ENCODE measurements at regions not wholly inside any gene's neighbourhood (a gene's known extent, or its start where the extent isn't known, plus 50 kb on each side); places are given as distances from the start of the nearest gene placed in this dataset.

DNA sequence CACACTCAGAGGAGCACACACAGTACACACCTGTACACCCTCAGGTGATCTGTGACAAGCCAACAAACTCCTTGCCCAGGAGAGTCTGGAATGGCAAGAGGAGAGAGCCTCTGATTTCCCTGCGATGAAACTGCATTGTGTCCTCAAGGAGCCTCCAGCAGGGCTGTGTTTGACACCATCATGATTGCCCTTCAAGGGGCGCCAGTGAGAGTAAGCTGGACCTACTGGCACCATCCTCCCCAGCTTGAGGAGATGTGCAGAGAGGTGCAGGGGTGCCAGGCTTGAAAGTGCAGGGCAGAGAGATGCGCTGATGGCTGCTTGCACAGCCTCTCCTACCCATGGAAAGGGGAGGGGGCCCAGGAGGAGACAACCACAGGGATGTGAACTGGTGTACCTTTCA, 188.8 kb upstream of the CADM1 start:
- Histone ChIP-seq H3K36me3 (ENCODE audit: control insufficient read depth, insufficient read depth, low read length) (no peaks in the 10 kb centered on the region), H3K4me3 (ENCODE audit: low read length) (no peak overlapping the region), H3K9me3 (ENCODE audit: control insufficient read depth, low read depth, low read length) (no peaks in the 10 kb centered on the region), H3K27me3 (ENCODE audit: control insufficient read depth, insufficient read depth, low read length) (peaks cover 12% of the 10 kb centered on the region), H3K27ac (ENCODE audit: low read length) (no peak overlapping the region), H3K4me1 (ENCODE audit: control insufficient read depth, insufficient read depth, low read length) (no peaks in the 10 kb centered on the region)
- WGBS (ENCODE audit: insufficient coverage, low lambda C conversion rate): no CpG with 5 or more reads among the region's 3 CpGs
- DNase-seq: no peak

GRCh38 chr11:115691030-115691429, 186.8 kb upstream of the CADM1 start:
- H3K27me3 ChIP-seq (ENCODE audit: control insufficient read depth, insufficient read depth, low read length): peaks cover 24% of the 10 kb centered on the region
- no peak for DNase-seq
- WGBS (ENCODE audit: insufficient coverage, low lambda C conversion rate): 100% methylated on average over 1 of the region's 3 CpGs
- no peaks in the 10 kb centered on the region for H3K36me3 ChIP-seq (ENCODE audit: control insufficient read depth, insufficient read depth, low read length)
- H3K9me3 ChIP-seq (ENCODE audit: control insufficient read depth, low read depth, low read length): no peaks in the 10 kb centered on the region
- no peak overlapping the region for H3K27ac ChIP-seq (ENCODE audit: low read length)
- H3K4me1 ChIP-seq (ENCODE audit: control insufficient read depth, insufficient read depth, low read length): no peaks in the 10 kb centered on the region
- no peak overlapping the region for H3K4me3 ChIP-seq (ENCODE audit: low read length)

GRCh38 chr11:115687934-115688333, 183.7 kb upstream of the CADM1 start:
- no CpG with 5 or more reads among the region's 5 CpGs for WGBS (ENCODE audit: insufficient coverage, low lambda C conversion rate)
- DNase-seq: no peak
- Histone ChIP-seq H3K9me3 (ENCODE audit: control insufficient read depth, low read depth, low read length) (peaks cover 3% of the 10 kb centered on the region), H3K4me3 (ENCODE audit: low read length) (no peak overlapping the region), H3K27ac (ENCODE audit: low read length) (no peak overlapping the region), H3K27me3 (ENCODE audit: control insufficient read depth, insufficient read depth, low read length) (peaks cover 26% of the 10 kb centered on the region), H3K36me3 (ENCODE audit: control insufficient read depth, insufficient read depth, low read length) (no peaks in the 10 kb centered on the region), H3K4me1 (ENCODE audit: control insufficient read depth, insufficient read depth, low read length) (no peaks in the 10 kb centered on the region)

DNA sequence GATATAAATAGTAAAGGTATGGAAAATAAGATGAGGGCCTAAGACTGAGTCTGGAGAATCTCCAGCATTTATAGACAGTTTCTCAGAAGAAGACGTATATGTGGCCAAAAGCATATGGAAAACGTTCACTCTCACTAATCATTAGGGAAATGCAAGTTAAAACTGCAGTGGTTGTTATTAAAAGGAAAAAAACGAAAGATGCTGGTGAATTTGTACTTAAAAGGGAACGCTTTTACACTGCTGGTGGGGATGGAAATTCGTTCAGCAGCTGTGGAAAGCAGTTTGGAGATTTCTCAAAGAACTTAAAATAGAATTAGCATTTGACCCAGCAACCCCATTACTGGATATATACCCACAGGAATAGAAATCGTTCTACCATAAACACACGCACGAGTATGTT, 180.5 kb upstream of the CADM1 start:
- Histone ChIP-seq H3K9me3 (ENCODE audit: control insufficient read depth, low read depth, low read length) (peaks cover 3% of the 10 kb centered on the region), H3K4me1 (ENCODE audit: control insufficient read depth, insufficient read depth, low read length) (no peaks in the 10 kb centered on the region), H3K4me3 (ENCODE audit: low read length) (no peak overlapping the region), H3K36me3 (ENCODE audit: control insufficient read depth, insufficient read depth, low read length) (no peaks in the 10 kb centered on the region), H3K27me3 (ENCODE audit: control insufficient read depth, insufficient read depth, low read length) (peaks cover 19% of the 10 kb centered on the region), H3K27ac (ENCODE audit: low read length) (no peak overlapping the region)
- no peak for DNase-seq
- WGBS (ENCODE audit: insufficient coverage, low lambda C conversion rate): 76% methylated on average over 5 of the region's 8 CpGs

DNA sequence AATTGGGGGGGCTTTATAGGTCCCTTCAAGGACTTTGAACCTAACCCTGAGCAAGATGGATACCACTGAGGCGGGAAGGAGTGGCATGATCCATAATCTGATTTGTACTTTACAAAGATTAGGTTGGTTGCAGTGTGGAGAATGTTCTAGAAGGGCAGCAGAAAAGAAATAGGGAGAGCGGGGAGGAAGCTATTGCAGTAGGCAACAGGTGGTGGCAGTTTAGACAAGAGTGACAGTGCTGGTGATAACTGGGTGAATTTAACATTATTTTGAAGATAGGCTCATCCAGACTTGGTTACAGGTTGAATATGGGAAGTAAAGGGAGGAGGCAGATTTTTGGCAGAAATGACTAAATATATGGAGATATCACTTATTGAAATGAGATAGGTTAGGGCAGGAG, 179.9 kb upstream of the CADM1 start:
- H3K4me3 ChIP-seq (ENCODE audit: low read length): no peak overlapping the region
- peaks cover 3% of the 10 kb centered on the region for H3K9me3 ChIP-seq (ENCODE audit: control insufficient read depth, low read depth, low read length)
- no peaks in the 10 kb centered on the region for H3K36me3 ChIP-seq (ENCODE audit: control insufficient read depth, insufficient read depth, low read length)
- H3K4me1 ChIP-seq (ENCODE audit: control insufficient read depth, insufficient read depth, low read length): no peaks in the 10 kb centered on the region
- no peak overlapping the region for H3K27ac ChIP-seq (ENCODE audit: low read length)
- H3K27me3 ChIP-seq (ENCODE audit: control insufficient read depth, insufficient read depth, low read length): peaks cover 19% of the 10 kb centered on the region
- WGBS (ENCODE audit: insufficient coverage, low lambda C conversion rate): no CpG with 5 or more reads among the region's 2 CpGs
- DNase-seq: no peak

DNA sequence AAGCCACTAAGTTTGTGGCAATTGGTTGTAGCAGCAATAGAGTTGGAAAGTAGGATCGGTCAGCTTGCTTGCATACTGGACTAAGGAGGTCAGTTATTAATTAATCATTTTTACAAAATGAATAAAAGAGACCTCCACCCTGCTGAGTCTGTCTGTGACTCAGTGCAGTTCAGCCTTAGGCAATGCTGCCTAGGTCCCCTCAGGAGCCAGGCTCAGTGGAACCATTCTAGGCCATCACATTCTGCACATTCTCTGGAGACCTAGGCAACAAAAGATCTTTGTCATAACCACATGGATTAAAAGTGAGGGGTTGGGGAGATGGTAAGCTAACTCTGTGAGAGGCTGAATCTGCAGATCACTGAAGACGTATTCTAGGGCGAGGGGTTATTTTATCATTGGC, 178.7 kb upstream of the CADM1 start:
- peaks cover 3% of the 10 kb centered on the region for H3K9me3 ChIP-seq (ENCODE audit: control insufficient read depth, low read depth, low read length)
- H3K27me3 ChIP-seq (ENCODE audit: control insufficient read depth, insufficient read depth, low read length): peaks cover 13% of the 10 kb centered on the region
- WGBS (ENCODE audit: insufficient coverage, low lambda C conversion rate): 93% methylated on average over 3 of the region's 3 CpGs
- no peak overlapping the region for H3K4me3 ChIP-seq (ENCODE audit: low read length)
- no peaks in the 10 kb centered on the region for H3K36me3 ChIP-seq (ENCODE audit: control insufficient read depth, insufficient read depth, low read length)
- no peaks in the 10 kb centered on the region for H3K4me1 ChIP-seq (ENCODE audit: control insufficient read depth, insufficient read depth, low read length)
- H3K27ac ChIP-seq (ENCODE audit: low read length): no peak overlapping the region
- no peak for DNase-seq

DNA sequence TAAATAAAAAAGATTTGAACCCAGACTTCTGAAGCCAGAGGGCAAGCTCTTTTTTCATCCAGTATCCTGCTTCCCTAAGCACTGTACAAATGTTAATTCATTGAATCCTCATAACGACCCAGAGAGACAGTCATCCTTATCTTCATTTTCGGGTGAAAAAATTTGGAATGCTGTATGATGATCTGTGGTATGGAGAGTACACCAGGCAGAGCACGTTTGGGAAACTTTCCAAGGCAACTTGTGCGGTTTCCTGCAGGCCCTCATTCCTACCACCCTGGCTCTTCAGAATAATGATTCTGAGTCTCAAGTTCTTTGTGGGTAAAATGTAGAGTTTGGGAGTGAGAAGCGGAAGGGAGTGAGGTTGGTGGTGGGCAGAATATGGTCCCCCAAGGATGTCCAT, 177.9 kb upstream of the CADM1 start:
- Histone ChIP-seq H3K9me3 (ENCODE audit: control insufficient read depth, low read depth, low read length) (peaks cover 3% of the 10 kb centered on the region), H3K36me3 (ENCODE audit: control insufficient read depth, insufficient read depth, low read length) (no peaks in the 10 kb centered on the region), H3K27ac (ENCODE audit: low read length) (no peak overlapping the region), H3K4me1 (ENCODE audit: control insufficient read depth, insufficient read depth, low read length) (no peaks in the 10 kb centered on the region), H3K27me3 (ENCODE audit: control insufficient read depth, insufficient read depth, low read length) (peaks cover 6% of the 10 kb centered on the region), H3K4me3 (ENCODE audit: low read length) (no peak overlapping the region)
- no peak for DNase-seq
- WGBS (ENCODE audit: insufficient coverage, low lambda C conversion rate): no CpG with 5 or more reads among the region's 5 CpGs

- no peaks in the 10 kb centered on the region for H3K4me1 ChIP-seq (ENCODE audit: control insufficient read depth, insufficient read depth, low read length)
- H3K4me3 ChIP-seq (ENCODE audit: low read length): no peak overlapping the region
- H3K36me3 ChIP-seq (ENCODE audit: control insufficient read depth, insufficient read depth, low read length): no peaks in the 10 kb centered on the region
- no peak for DNase-seq
- no peaks in the 10 kb centered on the region for H3K9me3 ChIP-seq (ENCODE audit: control insufficient read depth, low read depth, low read length)
- H3K27me3 ChIP-seq (ENCODE audit: control insufficient read depth, insufficient read depth, low read length): no peaks in the 10 kb centered on the region
- H3K27ac ChIP-seq (ENCODE audit: low read length): no peak overlapping the region
- WGBS (ENCODE audit: insufficient coverage, low lambda C conversion rate): no CpG with 5 or more reads among the region's 4 CpGs
Measured at GRCh38 chr11:115679945-115680344, 175.7 kb upstream of the CADM1 start.

DNA sequence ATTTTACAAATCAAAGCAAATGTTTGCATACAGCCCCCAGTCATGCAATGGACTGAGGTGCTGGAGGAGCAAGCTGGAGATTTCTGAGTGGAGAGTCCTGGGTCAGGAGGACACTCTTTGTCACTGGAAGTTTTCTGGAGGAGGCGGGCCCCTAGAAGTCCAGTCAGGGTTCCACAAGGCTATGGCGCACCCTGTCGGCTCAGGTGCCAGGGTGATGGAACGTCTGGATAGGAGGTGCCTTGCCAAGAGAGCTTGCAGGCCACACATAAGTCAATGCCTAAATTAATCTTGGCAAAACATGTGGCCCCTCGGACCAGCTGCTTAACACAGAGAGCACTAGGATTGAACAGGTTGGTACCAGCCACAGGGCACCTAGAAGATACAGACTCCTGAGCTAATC, 174.7 kb upstream of the CADM1 start:
- Histone ChIP-seq H3K4me3 (ENCODE audit: low read length) (no peak overlapping the region), H3K9me3 (ENCODE audit: control insufficient read depth, low read depth, low read length) (no peaks in the 10 kb centered on the region), H3K36me3 (ENCODE audit: control insufficient read depth, insufficient read depth, low read length) (no peaks in the 10 kb centered on the region), H3K27me3 (ENCODE audit: control insufficient read depth, insufficient read depth, low read length) (no peaks in the 10 kb centered on the region), H3K4me1 (ENCODE audit: control insufficient read depth, insufficient read depth, low read length) (no peaks in the 10 kb centered on the region), H3K27ac (ENCODE audit: low read length) (no peak overlapping the region)
- whole genome bisulfite sequencing (ENCODE audit: insufficient coverage, low lambda C conversion rate): no CpG with 5 or more reads among the region's 5 CpGs
- DNase-seq: no peak

DNA sequence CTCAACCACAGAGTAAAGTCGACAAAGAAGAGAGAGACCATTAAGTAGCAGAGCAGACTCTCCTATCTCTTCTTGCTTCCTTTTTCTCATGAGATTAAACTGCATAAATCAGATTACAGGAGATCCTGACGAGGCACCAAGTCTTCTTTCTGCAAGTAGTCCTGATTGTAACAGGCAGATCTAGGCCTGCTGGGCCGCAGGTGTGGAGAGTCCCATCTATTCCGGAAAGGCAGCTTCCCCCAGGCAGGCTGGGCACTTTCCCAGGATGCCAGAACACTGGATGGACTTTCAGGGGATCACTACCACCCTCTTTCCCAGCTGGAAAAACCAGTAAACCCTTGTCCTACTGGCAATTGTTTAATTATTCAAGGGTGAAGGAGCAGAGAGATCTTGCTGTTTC, 173.0 kb upstream of the CADM1 start:
- Histone ChIP-seq H3K9me3 (ENCODE audit: control insufficient read depth, low read depth, low read length) (no peaks in the 10 kb centered on the region), H3K27me3 (ENCODE audit: control insufficient read depth, insufficient read depth, low read length) (no peaks in the 10 kb centered on the region), H3K27ac (ENCODE audit: low read length) (no peak overlapping the region), H3K4me1 (ENCODE audit: control insufficient read depth, insufficient read depth, low read length) (no peaks in the 10 kb centered on the region), H3K4me3 (ENCODE audit: low read length) (no peak overlapping the region), H3K36me3 (ENCODE audit: control insufficient read depth, insufficient read depth, low read length) (no peaks in the 10 kb centered on the region)
- no peak for DNase-seq
- WGBS (ENCODE audit: insufficient coverage, low lambda C conversion rate): no CpG with 5 or more reads among the region's 4 CpGs

GRCh38 chr11:115676768-115677167, 172.6 kb upstream of the CADM1 start:
- Histone ChIP-seq H3K4me3 (ENCODE audit: low read length) (no peak overlapping the region), H3K27ac (ENCODE audit: low read length) (no peak overlapping the region), H3K4me1 (ENCODE audit: control insufficient read depth, insufficient read depth, low read length) (no peaks in the 10 kb centered on the region), H3K9me3 (ENCODE audit: control insufficient read depth, low read depth, low read length) (no peaks in the 10 kb centered on the region), H3K27me3 (ENCODE audit: control insufficient read depth, insufficient read depth, low read length) (no peaks in the 10 kb centered on the region), H3K36me3 (ENCODE audit: control insufficient read depth, insufficient read depth, low read length) (no peaks in the 10 kb centered on the region)
- no peak for DNase-seq
- WGBS (ENCODE audit: insufficient coverage, low lambda C conversion rate): no CpG with 5 or more reads among the region's 4 CpGs

Measured in large intestine (tissue), 3 donors.